GM18861 (cell line): ENCODE measurements at regions not wholly inside any gene's neighbourhood (a gene's known extent, or its start where the extent isn't known, plus 50 kb on each side); places are given as distances from the start of the nearest gene placed in this dataset.

Experiments used
- ATAC-seq: cut with Tn5 transposase; IDR thresholded peaks from one replicate; pipeline ENCODE4 v1.9.1; 2021; ENCODE audit not compliant: unreplicated experiment

DNA sequence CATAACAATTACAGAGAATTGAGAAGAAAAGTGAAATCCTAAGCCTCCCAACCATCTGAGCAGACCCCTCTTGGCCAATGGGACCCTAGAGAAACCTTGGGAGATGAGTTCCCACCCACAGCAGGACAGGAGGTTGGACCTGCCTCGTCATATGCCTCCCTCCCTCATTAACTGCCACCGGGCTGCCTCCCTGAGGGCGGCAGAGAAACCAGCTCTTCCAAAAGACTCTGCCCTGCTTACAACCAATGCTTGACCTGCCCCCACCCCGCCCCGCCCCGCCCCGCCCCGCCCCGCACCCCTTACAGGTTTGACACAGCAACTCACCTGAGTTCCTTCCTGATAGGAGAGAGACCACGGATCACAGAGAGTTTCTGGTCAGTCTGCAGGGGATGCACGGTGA lies 86.1 kb downstream of the ADRA2C start:
- no peak for ATAC-seq

DNA sequence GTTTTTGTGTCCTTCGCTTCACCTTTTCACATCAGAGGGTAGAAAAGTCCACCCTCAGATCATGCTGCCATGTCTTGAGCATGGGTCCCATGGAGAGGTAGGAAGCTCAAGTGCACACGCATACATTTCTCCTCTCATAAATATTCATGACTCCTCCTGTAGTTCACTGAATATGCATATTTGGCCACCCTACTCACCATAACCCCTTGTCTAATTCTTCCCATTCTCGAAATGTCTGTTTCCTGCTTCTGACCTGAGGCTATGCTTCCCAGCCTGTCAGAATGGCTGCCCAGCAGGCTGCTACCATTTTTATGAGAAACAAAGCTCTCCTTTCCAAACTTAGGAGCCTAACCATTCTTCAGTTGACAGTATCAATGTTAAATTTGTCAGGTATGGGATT lies 86.5 kb downstream of the ADRA2C start:
- no peak for ATAC-seq

DNA sequence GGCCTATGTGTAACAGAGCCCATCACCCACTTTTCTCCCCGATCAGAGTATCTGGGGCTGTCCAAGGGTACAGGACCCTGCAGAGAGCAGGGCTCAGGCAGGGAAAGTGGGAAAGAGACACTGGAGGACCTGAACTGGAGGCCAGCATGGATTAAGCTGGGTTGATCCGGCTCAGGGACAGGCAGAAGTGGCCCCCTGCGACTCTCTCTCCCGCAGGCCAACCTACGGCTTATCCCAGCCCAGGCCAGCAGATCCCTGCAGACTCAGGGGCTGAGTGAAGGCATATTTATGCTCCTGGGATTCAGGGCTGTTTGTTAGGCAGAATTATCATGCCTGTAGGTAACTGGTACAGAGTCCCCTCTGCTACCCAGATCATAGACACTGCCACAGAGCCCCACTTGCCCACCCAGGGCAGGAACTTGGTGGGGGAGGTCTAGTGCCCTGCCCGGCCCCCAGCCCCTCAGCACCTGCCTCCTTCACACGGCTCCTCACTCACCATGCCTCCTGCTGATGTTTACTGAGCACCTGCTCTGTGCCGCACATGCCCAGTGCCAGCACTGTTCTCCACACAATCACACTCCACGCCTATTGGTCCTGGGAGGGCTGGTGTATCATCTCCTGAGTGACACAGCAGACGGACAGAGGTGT lies 87.3 kb downstream of the ADRA2C start:
- no peak for ATAC-seq

DNA sequence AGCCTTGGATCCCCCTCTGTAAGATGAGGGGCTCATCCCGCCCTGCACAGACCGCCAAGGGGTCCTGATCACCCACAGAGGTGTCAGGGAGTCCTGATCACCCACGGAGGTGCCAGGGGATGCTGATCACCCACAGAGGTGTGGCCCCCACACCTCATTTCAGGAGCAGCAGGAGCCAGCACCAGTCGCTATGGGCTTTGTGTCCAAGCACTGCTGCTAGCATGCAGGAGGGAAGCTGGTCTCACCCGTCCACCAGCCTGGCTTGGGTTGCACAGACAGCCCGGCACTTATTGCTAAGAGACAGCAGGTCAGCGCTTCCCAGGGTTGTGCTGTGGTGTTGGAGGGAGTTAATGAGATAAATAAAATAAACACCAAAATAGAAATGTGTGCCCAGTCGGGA lies 88.5 kb downstream of the ADRA2C start:
- ATAC-seq: no peak

DNA sequence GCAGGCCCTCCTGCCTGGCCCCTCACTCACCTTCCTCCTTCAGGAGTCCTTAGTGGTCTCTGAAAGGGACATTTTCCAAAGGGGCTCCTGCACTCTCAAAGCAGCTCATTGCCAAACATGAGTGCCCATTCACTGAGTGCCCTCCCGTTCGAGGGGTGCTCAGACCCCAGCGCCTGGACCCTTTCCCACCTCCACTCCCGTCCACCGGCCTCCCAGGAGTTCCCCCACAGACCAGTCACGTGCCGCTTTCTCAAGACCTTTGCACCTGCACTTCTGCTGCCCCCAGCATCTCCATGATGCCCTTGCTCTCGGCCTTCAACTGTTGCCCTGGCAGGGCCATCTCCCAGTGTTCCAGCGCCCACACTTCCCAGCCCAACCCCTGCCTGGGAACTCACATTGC lies 89.5 kb downstream of the ADRA2C start:
- ATAC-seq: no peak

DNA sequence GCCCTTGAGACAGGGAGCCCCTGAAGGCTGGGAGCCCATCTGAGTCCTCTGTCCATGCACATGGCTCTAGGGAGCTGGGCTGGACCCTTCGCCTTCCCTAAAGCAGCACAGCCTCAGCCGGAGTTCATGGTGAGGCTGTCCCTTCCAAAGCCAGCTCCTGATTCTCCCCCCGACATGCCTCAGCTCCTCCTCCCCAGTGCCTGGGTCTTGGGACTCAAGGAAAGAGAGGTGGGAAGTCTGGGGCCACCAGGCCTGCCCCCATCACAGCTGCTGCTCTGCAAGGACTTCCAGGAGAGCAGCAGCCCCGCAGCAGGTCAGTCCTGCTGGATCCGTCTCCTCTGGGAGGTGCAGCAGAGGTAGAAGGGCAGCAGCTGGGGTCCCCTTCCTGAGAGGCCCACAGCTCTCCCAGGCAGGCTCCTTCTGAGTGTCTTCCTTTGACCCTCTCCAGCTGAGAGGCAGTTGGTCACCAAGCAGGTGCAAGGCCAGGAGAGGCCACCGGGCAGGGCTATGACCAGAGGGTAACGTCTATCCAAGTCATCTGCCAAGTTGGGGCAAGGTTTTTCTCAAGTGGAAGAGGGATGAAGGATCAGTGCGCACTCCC lies 90.5 kb downstream of the ADRA2C start:
- no peak for ATAC-seq

DNA sequence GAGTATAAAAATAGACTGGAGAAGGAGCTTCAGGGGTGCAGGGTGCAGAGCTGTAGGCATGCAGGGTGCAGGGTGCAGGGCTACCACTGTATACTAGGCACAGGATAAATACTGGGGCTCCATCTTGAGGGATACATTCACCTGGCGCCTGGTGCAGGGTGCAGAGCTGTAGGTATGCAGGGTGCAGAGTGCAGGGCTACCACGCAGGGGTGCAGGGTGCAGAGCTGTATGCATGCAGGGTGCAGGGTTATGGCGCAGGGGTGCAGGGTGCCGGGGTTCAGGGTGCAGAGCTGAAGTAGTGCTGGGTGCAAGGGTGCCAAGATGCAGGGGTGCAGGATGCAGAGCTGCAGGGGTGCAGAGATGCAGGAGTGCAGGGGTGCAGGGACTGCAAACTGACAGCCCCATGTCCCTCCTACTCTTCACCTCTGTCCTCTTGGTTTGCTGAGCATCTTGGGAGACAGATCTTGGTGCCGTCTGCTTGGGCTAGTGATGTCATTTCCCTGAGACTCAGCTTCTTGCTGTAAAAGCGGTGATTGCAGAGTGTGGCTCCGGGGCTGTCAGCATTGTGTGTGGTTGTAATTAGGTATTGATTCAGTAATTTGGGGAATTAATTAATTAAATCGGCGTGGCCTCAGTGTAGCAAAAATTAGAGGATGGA lies 91.2 kb downstream of the ADRA2C start:
- ATAC-seq: no peak

DNA sequence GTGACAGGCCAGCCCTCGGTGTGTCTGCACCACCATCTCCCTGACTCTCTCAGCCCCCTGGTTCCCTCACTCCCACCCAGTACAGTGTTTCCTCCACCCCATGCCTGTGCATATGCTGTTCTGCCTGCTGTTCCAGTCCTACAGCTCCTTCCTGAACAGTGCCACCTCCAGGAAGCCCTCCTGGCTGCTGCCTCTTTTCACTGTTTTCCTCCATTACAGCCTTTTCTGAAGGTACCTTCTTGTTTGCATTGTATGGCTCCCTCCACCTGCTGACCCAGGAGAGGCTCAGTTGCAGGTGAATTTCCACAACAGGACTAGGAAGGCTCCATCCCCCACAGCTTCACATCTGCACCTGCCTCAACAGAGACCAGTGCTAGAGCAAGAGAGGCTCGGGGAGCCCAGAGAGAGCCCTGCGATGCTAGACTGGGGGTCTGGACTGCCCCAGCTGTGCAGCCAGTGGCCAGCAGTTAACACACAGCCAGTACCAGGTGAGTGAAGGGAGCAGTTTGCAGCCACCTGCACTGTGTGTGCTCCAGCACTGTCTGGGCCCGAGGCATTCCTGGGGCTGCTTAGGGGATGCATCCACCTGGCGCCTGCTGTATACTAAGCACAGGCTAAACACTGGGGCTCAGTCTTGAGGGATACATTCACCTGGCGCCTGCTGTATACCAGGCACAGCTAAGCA lies 92.0 kb downstream of the ADRA2C start:
- no peak for ATAC-seq

DNA sequence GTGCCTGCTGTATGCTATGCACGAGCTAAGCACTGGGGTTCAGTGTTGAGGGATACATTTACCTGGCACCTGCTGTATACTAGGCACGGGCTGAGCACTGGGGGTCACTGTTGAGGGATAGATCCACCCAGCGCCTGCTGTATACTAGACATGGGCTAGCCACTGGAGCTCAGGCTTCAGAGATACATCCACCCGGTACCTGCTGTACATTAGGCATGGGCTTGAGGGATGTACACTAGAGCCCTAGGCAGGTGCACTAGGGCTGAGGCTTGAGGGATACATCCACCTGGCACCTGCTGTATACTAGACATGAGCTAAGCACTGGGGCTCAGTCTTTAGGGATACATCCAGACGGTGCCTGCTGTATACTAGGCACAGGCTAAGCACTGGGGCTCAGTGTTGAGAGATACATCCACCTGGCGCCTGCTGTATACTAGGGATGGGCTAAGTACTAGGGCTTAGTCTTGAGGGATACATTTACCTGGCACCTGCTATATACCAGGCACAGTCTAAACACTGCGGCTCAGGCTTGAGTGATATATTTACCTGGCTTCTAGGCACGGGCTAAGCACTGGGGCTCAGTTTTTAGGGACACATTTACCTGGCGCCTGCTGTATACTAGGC lies 92.7 kb downstream of the ADRA2C start:
- ATAC-seq: no peak

DNA sequence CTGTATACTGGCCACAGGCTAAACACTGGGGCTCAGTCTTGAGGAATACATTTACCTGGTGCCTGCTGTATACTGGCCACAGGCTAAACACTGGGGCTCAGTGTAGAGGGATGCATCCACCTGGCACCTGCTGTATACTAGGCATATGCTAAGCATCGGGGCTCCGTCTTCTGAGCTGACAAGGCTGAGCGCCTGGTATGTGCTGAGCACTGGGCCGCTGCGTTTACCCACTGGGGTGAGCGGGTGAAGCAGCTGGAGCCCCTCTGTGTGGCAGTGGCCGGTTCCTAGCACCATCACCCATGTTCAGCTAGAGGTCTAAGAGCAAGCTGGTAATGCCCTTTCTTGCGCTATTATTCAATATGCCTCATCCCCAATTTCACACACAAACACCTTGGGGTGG lies 93.4 kb downstream of the ADRA2C start:
- ATAC-seq: no peak

DNA sequence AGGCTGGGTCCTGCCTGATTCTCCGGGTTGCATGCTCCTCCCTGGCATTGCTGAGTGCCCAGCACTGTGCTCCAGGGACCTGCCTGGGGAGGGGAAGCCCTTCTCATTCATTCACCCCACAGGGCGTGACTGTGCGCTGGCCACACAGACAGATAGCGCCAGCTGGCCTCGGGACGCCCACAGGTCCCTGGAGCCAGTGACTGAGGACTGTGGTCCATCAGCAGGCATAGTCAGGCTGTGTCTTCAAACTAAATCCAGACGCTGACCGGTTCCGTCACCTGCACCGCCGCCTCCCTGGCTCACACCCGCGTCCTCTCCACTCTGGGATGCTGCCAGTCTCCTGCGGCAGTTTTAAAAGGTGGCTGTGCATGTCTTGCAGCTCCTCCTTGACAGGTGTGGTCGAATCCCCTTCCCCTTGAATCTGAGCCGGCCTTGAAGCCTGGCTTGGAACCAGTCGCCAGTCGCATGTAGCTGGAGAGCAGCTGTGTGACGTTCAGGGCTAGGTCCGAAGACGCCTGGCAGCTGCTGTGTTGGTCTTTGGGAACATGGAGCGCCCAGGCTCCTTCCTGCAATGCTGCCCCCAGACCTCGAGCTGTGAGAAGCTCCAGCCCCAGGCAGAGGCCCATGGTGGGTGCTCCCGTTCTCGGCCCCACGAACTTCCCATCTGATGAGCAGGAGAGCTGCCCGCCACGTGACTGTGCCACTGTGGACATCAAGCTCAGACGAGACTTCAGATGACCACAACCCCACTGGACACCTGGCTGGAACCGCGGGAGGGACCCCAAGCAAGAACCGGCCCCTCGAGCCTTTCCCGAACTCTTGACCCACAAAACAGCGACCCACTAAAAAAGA lies 94.1 kb downstream of the ADRA2C start:
- ATAC-seq: no peak

DNA sequence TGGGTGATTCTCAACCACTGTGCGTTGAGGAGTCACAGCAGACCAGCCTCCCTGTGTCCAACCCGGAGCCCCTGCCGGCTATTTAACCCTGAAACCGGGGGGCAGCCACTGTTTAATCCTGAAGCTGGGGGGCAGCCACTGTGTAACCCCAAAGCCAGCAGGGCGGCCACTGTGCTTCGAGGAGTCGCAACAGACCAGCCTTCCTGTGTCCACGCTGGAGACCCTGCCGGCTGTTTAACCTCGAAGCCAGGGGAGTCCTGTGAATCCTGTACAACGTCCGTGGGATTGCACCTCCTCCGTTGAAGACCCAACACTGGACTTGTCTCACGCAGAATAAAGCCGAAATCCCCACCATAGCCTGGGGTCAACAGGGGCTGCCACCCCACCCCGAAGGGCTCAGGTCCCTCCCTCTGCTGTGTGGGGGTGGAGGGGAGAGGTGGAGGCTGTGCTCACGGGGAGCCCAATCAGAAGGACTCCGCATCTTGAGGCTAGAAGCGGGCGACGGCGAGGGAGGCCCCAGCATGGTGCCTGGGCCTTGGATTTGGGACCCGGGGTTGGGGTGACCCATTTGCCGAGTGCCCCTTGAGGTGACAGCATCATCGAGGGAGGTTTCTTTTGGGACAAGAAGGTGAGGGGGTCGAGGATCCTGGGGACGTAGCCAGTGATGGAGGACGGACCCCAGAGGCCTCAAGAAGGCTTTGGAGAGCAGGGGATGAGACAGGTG lies 94.9 kb downstream of the ADRA2C start:
- ATAC-seq: no peak

DNA sequence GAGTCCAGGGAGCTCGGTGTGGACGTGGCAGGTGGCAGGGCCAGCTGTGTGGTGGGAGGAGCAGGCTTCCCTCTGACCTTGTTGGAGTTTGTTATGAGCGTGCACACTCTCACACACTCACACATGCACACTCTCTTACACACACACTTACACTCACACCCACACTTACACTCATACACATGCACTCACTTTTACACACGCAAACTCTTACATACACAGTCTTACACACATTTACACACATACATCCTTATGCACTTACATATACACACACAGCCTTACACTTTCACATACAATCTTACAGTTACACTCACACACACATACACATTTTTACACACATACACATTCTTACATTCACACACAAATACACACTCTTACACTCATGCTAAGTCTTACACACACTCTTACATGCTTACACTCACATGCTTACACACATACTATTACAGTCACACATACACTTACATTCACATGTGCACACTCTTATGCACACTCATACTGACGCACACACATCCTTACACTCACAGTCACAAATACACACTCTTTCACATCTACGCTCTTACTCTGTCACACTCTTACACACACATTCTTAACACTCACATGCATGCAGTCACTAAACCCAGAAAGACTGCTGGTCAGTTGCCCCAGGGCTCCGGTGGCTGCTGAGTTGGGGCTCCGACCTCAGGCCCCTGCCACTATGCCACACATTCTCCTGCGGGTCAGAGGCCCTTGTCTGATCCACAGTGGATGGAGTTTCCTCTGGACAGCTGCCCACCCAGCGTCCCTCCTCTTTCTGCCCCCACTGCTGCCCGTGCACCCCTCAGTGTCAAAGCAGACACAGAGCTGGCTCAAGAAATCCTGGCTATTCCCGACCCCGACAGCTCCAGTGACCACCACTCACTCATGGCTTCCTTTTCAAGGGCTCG lies 95.8 kb downstream of the ADRA2C start:
- no peak for ATAC-seq

DNA sequence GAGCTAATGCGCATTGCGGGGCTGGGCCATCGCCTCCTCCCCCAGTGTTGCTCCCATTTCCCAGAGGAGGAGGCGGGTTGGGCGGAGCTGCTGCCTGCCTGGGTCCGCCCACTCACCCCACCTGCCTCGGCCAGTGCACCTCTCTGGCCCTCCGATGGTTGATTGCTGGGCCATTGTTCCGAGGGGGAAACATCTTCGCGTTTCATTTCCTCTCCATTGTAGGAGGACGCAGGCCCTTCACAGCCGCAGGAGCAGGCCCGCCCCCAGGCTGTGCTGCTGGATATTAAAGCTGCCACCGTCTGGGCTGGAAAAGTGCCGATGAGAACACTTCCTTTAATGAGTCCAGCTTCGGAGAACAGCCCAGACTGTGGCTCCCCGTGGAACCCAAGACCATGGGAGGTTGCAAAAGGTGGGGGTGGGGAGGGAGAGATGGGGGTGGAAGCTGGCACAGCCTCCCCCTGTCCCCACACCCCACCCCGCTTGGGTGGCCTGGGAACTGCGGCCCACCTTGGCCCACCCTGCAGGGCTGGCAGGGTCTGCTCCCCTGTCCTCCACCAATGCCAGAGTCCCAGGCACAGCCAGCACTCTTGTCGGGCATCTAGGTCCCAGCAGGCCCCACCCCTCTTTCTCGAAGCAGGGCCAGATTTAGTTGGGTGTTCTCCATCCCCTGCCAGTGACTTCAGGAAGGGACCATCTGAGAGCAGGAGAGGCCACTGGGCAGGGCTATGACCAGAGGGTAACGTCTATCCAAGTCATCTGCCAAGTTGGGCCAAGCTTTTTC lies 96.6 kb downstream of the ADRA2C start:
- no peak for ATAC-seq

DNA sequence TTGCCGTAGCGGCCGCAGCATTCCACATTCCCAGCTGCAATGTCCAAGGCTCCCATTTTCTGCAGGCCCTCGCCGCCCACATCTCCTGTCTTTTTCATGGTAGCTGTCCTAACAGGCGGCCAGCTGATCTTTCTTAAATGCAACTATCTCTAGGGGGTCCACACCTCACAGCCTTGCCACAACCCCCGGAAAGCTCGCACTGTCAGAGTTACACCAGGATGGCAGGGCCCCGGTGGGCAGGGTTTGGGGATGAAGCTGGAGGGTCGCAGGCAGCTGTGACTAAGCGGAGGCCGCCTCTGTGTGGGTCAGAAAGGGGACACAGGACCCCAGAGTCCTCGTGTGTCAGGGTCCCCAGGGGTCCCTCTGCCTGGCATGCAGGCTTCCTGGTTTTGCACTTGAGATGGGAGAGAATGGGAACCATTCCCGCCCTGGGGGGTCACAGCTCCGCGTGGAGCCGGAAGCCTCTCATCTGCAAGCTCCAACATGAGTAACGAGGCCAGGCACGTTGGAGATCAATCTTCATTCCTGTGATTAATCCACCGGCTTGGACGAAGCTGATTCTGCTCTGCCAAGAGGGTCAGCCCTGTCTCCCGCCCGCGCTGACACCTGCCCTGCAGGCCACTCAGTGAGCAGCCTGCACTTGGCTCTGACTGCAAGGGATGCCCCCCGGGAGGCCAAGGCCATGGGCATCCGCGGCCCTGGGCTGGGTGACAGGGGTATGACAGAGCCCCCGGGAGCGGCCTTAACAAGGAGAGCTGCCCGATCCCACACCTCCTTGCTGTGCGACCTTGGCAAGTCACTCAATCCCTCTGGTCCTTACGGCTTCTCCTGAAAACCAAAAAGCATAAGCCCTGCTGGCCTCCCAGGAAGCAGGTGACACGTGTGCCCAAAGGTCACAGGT lies 97.9 kb downstream of the ADRA2C start:
- no peak for ATAC-seq

DNA sequence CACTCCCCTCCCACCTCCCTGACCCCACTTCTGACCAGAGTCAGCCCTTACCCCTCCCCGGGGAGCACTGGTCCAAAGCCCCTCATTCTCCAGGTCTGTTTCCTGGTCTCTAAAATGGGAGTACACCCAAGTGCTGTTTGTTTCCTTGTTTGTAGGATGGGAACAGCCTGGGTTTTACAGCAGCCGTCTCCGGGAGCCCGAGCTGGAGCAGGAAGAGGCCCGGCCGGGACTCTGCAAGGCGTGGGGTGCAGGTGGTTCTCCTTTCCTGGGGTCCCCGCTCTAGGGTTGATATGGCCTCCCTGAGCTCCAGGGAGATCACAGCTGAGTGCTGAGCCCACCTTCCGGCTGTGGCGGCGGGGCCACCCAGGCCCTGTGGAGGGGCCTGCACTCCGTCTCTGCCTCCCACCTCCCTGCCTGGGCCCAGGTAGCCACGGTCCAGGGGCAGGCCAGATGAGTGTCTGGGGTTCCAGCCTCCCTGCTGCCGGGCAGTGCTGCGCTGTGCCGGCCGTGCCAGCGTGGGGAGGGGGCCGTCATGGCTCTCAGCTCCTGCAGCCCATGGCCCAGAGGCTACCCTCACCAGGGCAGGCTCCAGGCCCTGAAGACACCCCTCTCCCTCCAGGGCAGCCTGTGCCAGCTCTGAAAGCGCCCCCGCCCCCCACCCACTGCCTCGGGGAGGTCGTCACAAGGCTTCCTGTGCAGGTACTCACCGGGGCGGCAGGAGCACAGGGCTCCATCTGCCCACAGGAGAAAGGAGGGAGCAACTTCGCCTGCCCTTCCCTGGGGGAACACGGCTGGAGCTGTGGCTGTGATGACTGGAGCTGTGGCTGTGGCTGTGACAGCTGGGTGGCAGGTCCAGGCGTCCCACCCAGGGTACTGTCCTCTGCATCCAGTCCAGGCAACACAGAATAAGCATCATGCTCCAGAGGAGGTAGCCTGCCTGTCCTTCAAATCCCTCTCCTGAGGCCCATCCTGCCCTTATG lies 98.8 kb downstream of the ADRA2C start:
- no peak for ATAC-seq
